ENCODE measurements at regions not wholly inside any gene's neighbourhood (a gene's known extent, or its start where the extent isn't known, plus 50 kb on each side); places are given as distances from the start of the nearest gene placed in this dataset.
"Not testable (repeated sequence)": the region's sequence is repeated elsewhere in the genome, so short reads cannot be mapped to it uniquely, and the experiment has no call there.

DNA sequence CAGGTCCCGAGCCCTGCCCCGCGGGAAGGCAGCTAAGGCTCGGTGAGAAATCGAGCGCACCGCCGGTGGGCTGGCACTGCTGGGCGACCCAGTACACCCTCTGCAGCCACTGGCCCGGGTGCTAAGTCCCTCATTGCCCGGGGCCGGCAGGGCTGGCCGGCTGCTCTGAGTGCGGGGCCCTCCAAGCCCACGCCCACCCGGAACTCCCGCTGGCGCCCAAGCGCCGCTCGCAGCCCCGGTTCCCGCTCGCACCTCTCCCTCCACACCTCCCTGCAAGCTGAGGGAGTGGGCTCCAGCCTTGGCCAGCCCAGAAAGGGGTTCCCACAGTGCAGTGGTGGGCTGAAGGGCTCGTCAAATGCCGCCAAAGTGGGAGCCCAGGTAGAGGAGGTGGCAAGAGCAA is 63.2 kb upstream of the IER3 start:
- DNase-seq (ENCODE audit: low read depth in 2 of 2) = not testable (repeated sequence)

DNA sequence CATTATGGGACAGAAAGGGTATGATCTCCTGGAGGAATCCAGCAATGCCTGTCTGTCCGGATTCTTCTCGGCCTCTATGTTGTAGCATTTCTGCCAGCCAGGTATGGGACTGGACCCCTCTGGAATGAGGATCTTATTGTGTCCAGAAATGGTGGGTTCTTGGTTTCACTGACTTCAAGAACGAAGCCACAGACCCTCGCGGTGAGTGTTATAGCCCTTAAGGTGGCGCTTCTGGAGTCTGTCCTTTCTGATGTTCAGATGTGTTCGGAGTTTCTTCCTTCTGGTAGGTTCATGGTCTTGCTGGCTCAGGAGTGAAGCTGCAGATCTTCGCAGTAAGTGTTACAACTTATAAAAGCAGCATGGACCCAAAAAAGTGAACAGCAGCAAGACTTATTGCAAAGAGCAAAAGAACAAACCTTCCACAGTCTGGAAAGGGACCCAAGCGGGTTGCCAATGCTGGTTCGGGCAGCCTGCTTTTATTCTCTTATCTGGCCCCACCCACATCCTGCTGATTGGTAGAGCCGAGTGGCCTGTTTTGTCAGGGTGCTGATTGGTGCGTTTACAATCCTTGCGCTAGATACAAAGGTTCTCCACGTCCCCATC is 62.3 kb upstream of the IER3 start:
- DNase-seq (ENCODE audit: low read depth in 2 of 2) = no peak

DNA sequence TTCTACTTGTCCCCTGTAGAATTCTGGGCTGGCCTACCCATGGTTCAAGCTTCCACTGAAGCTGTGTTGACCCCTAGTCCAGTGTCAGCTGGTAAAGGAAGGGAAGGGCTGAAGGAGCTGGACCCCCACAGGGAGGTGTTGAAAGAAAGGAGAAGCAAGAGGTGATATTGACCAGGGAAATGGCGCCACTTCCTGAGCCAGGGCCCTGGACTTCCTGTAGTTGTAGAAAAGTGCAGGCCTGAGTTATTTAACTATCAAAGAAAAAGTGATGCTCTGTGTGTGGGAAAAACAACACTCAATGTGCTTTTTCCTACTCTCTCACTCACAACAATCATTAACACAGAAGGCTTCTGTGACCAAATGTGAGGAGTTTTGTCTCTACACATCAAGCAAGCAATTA is 60.0 kb upstream of the IER3 start:
- no peak for DNase-seq (ENCODE audit: low read depth in 2 of 2)

DNA sequence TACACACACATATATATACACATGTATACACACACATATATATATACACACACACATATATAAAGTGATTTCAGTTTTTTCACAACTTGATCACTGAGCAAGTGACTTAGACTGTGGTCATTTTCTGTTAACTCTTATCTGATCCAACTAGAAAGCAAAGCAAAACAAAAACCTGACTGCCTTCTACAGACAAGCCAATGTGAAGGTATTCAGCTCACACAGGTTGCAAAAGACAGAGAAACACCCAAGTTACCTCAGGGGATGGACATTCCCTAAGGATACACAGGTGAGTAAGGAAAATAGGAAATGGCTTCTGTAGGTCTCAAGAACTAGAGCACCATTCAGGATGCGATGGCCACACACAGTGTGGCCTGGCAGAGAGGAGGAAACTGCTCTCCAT is 58.4 kb upstream of the IER3 start:
- no peak for DNase-seq (ENCODE audit: low read depth in 2 of 2)

DNA sequence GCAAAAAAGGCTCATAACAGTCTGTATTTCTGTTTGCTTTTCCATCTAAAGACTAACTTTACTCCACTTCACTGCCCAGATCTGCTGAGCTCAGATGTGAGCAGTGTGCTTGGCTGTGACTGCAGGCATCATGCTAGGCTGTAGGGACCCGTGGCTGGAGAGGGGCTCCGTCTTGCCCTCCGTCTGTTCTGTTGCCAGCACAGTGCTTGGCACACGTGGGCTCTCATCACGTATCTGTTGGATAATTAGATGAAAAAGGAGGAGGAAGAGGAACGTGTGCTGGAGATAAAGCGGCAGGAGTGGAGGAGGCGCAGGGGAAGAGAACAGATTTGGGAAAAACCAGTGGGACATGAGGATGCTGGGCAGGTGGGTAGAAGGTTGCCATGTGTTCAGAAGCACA is 57.6 kb upstream of the IER3 start:
- DNase-seq (ENCODE audit: low read depth in 2 of 2) = no peak

DNA sequence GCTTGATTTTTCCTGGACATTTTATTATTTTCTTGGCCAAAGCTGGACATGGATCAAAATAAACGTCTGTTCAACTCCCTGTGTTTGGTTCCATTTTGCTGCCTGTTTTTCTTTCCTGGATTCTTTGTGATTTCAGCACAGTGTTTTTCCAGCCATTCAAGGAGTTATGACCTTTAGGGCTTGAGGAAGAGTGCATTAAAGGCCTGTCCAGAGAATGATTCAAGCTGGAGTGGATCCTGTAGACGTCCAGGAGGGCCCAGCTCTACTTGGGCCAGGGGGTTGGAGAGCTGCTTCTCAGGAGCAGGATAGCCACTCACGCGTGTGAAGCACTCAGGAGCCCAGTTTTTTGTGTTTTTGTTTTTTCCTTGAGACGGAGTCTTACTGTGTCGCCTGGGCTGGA is 56.5 kb upstream of the IER3 start:
- no peak for DNase-seq (ENCODE audit: low read depth in 2 of 2)

DNA sequence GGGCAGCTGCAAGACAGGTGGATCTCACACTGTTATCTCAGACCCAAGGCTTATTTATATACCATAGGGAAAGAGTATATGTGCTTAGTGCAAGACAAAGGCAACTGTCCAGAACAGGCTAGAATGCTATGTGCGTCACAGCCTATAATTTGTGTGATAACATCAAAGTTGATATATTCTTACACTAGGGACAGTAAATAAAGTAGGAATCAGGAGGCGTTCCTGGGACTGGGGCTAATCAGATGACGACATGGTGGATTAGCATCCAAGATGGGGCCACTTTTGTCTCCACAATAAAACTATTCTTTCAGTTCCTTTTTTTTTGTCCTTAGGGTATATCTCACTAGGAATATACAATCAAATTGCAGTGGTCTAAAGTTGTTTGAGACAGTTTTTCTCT is 54.9 kb upstream of the IER3 start:
- no peak for DNase-seq (ENCODE audit: low read depth in 2 of 2)

DNA sequence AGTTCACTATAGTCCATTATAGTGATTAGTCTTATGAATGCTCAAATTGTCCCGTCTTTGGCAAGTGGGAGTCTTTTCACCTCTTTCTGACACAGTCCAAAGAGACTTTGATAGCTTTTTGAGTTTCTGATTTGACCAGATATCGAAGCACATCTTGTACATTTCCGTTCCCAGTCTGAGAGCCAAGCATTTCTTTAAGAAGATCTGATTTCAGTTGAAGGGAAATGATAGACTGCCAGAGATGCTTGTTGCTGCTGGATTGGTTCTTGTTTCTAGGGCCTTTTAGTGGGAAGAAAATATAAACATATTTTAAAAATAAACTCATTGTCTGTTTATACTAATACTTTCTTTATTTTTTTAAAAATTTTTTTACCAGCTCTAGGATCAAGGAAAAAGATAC is 54.1 kb upstream of the IER3 start:
- no peak for DNase-seq (ENCODE audit: low read depth in 2 of 2)

DNA sequence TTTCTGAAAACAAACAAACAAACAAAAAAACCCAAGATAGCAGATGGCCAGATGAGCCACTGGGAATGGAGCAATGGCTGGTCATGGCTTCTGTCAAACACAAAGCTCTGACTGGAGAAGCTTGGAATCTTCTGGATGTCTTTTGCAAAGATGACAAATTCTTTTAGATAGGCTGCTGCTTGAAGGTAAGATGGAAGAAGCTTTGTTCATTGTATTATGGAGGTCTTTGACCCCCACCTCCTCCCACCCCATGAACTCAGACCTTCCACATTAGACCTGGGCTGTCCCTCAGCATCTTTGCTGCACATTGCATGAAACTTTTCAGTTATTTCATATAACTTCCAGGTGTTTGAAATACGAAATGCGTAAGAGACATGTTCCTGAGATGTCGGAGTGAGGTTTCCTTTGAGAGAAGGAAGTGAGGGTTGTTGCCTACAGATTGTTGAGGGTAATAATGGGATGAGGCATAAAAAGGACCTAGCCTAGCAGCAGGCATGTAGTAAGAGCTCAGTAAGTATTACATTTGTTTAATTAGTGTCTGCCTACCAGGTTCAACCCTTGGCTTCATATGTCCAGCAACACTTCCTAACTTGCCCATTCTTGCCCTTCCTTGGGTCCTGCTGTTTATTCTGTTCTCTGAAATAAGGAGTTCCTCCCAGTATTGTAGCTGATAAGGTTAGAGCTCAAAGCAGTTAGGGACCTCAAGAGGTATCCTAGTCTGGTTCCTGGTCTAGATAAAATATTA is 51.4 kb upstream of the IER3 start:
- no peak for DNase-seq (ENCODE audit: low read depth in 2 of 2)
